Mucosa of gallbladder (tissue), 1 donor: ENCODE measurements at regions not wholly inside any gene's neighbourhood (a gene's known extent, or its start where the extent isn't known, plus 50 kb on each side); places are given as distances from the start of the nearest gene placed in this dataset.

Experiments
- DNase-seq: peaks from one replicate; pipeline ENCODE4 v3.0.0-alpha.2; 2020; ENCODE audit warnings: low spot score
- donor health status: DM: no; HTN: no; CAD: no.

GRCh38 chr6:56767892-56768531, 125.3 kb upstream of the DST start:
- DNase-seq: no peak

- DNase-seq: no peak
These were observed 124.7 kb upstream of the DST start for GRCh38 chr6:56767435-56767834.

DNA sequence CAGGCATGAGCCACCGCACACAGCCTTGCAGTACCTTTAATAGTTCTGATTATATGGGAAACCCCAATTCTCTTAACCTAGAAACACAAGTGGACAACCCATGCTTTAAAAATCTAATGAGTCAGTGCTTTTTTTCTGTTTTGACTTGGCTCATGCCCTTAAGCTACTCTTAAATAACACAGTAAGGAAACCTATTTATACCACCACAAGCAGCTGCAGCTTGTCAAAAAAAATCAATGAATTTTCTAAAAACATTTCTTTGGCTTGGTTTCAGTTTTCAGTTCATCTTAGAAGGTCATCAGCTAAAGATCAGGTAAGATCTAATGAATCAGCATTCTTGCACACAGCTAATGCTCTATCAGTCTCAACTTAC, 124.1 kb upstream of the DST start:
- no peak for DNase-seq

- DNase-seq: no peak
These were observed 123.6 kb upstream of the DST start for GRCh38 chr6:56766139-56766805.

DNA sequence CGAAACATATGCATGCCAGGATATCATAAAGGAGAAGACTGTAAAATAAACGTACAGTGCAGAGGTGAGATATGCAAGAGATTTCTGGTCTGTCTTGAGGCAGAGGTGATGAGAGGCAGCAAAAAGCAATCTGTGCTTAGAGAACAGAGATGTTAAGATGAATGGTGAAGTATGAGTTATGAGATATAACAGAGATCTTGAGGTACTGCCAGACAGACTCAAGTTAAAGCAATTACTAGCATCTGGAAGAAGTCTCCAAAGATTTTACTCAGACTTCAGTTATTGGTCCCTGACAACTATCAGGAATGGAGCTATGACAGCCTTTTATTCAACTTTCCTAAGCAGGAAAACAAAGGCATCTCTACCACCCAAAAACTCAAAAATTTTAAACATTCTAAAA, 122.8 kb upstream of the DST start:
- DNase-seq: no peak

DNA sequence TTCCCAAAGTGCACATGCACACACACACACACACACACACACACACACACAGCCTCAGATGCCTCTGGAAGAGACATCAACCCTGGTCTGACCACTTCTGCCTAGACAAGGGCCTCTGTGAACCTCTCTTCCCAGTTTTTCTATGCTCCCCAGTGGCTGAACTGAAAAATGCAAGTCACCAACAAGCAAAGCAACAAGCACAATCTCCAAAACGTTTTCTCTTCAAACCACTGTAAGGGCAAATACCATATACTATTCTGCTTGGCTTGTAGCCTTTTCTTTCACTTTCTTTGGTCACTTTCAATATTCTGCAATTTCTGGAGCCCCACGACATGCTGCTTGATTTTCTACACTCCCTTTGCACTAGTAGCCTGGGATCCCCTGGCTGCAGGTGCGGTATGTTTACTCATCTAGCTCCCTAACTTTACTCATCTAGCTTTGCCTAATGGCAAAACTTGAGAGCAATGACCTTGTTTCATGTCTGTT, 121.4 kb upstream of the DST start:
- peak; percentile 20 for DNase-seq

GRCh38 chr6:56761651-56762050, 119.0 kb upstream of the DST start:
- DNase-seq: no peak

DNA sequence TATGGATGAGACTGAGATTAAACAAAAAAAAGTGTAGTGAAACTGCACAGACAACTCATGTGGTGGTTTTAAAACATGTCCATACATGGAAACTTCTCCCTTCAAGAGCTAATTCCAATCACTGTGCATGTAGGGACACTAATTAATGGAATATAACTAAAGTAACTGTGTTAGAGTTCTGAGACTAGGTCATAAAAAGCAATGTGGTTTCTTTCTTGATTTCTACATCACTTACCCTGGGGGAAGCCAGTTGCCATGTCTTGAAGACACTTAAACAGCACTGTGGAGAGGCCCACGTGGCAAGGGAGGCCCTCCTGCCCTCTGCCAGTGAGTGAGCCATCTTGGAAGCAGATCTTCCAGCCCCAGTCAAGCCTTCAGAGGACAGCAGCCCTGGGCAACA, 118.2 kb upstream of the DST start:
- no peak for DNase-seq

GRCh38 chr6:56759521-56759920, 116.8 kb upstream of the DST start:
- no peak for DNase-seq

DNA sequence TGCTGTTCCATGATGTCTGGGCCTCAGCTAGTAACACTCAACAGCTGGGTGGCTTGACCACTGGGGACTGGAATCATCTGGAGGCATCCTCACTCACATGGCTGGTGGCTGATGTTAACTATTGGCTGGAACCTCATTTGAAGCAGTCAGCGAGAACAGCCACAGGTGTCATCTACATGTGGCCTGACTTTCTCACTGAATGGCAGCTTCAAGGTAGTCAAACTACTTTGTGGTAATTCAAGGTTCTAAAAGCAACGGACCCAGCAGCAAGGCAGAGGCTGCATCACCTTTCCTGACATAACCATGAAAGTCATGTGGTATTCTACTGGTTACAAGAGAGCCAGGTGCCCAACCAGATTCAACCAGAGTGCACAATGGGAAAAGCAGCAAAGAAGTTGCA, 115.9 kb upstream of the DST start:
- DNase-seq: no peak

DNA sequence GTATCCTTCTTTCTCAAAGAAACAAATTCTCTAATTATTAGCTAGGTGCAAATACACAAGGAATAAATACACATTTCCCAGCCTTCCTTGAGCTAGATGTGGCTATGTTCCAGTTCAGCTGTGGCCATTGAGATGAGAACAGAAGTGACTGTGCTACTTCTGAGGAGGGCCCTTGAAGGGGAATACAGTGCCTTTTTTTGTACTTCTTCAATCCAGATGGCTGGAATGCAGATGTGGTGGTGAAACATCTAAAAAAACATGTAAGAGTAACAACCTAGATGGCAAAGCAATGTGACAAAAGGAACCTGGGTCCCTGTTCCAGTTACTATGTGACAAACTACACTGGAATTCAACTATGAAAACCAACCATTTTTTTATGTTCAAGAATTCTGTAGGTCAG, 115.4 kb upstream of the DST start:
- DNase-seq: no peak

DNA sequence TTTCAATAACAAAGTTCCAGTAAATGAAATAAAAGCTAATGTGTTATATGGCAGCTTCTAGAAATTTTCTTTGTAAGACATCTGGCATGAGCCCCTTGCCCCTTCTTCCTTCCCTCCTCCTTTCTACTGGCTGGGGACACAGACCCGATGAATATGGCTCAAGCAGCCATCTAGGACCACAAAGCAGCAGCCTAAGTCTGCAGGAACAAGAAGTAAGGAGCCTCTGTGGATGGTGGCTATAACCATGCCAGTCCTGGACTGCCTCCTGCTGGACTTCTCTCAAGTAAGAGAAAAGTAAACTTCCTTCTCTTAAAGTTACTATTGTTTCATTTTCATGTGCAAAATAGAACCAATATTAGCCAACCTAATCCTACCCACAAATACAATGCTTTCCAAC, 114.9 kb upstream of the DST start:
- DNase-seq: peak; percentile 55

- no peak for DNase-seq
These were observed 114.3 kb upstream of the DST start for GRCh38 chr6:56756791-56757587.

- peak; percentile 33 for DNase-seq
These were observed 113.6 kb upstream of the DST start for GRCh38 chr6:56756219-56756789.

DNA sequence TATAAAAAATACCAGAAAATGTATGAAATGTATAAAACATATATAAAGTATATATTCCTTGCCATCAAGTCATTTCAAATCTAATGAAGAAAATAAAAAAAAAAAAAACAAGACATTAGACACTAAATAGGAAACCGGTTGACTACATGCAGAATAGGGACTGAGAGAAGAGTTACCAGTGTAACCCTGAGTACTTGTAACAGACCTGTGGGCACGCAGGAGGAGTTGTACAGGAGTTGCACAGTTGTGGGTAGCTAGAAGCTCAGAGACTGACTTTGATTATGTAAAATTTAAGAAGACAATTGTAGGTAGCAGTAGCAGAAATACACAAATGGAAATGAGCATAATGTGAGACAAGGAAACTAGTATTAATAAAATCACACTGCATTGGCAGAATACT, 112.4 kb upstream of the DST start:
- no peak for DNase-seq

GRCh38 chr6:56753811-56754210, 111.1 kb upstream of the DST start:
- no peak for DNase-seq

DNA sequence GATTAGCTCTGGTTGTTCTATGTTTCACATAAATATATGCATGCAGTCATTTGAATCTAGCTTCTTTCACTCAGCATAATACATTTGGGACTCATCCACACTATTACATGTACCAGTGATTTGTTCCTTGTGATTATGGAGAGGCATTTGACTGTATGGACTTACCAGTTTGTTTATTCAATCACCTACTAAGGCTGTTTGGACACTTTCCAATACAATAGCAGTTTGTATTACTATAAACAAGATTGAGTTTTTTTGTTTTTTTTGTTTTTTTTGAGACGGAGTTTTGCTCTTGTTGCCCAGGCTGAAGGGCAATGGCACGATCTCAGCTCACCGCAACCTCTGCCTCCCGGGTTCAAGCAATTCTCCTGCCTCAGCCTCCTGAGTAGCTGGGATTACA, 109.8 kb upstream of the DST start:
- DNase-seq: no peak

DNA sequence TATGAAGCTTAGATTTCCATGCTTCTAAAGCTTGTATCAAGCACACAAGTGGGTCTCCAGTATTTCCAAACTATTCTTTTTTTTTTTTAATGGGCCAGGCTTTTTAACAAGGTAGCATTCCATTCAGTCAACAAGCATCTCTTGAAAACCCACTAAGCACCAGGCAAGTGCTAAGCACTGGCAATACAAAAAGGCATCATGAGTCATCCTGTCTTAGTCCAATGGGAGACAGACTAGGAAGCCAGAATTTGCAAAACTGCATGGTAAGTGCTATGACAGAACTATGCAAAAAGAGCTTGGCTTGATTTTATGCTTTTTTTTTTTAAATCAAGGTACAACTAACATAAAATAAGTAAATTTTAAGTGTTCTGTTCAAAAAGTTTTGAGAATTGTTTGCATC, 109.3 kb upstream of the DST start:
- no peak for DNase-seq

- DNase-seq: no peak
These were observed 108.9 kb upstream of the DST start for GRCh38 chr6:56751604-56752003.

GRCh38 chr6:56750686-56751085, 108.0 kb upstream of the DST start:
- DNase-seq: no peak

DNA sequence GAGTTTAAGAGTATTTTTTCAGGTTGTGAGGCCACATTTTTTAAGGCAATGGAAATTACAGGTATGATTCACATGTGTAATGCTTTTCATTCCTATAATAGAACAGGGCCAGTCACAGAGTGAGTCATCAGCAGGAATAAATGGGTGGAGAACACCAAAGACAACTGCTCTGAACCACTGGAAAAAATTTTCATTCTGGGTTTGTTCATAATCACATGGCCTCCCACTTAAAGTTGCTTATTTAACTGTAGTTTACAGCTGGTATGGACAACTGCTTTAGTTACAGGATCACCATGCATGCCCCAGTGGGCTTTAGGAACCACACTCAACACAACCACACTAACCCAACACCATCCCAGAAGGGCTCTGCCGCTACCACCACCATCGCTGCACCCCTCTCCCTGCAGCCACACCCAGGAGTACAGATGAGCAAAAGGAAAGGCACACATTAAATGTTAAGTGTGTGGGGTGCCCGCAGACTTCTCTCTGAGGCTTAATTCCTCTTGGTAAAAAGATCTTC, 107.0 kb upstream of the DST start:
- no peak for DNase-seq

DNA sequence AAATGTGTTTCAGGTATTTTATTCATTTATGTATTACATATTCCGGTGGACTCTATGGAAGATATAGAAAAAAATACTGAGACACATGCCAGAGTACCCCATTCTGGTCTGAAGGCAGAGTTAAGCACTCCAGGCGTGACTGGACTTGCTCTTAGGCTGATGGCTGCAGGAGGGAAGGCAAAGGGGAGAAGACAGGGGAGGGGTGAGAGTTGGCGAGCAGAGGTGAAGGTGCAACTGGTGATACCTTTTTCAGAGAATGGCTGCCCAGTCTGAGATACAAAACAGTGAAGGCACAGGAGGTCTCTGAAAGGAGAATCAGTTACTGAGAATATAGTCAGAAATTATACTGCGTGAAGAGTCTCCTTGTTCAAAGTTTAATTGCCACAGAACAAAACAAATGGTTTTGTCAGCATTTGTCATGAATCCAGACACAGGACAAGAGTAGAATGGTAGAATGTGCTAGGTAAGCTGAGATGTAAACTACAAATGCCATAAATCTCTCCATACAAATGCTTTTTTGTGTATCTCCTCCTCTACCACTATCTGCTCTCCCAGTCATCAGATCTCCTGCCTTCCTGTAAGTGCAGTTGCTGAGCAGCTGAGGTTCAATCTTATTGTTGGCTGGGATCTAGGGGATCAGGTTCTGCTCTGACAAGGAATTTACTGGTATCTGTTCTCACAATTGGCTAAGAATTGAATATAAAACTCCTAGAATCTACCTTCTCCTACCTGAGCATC, 104.2 kb upstream of the DST start:
- no peak for DNase-seq
